ENCODE measurements at regions not wholly inside any gene's neighbourhood (a gene's known extent, or its start where the extent isn't known, plus 50 kb on each side); places are given as distances from the start of the nearest gene placed in this dataset.

DNA sequence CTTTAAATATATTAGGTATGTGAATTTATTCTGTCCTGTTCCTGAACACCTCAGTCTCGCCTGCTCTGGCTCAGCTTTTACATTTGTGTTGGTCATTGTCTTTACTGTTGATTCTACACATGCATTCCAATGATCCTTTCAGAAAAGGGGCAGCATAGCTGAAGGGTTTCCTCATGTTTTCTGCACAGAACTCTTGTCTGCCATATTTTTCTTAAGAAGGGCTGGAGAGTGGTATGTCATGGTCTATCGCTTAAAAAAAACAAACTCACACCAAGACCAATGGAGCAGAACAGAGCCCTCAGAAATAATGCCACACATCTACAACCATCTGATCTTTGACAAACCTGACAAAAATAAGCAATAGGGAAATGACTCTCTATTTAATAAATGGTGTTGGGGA lies 215.8 kb upstream of the HSFY2 start:
- Histone ChIP-seq H3K9me3 (ENCODE audit: control insufficient read depth in 2 of 3, low read length in 3 of 3) (no peaks in the 10 kb centered on the region), H3K4me1 (ENCODE audit: control insufficient read depth in 2 of 2, insufficient read depth in 2 of 2, low read length in 2 of 2) (no peaks in the 10 kb centered on the region), H3K27ac (ENCODE audit: low read depth, low read length) (no peak overlapping the region), H3K4me3 (ENCODE audit: low read length) (no peak overlapping the region), H3K27me3 (ENCODE audit: control insufficient read depth in 2 of 2, insufficient read depth in 2 of 2, low read length in 2 of 2) (no peaks in the 10 kb centered on the region), H3K36me3 (ENCODE audit: control insufficient read depth in 2 of 3, insufficient read depth in 3 of 3, low read length in 3 of 3) (no peaks in the 10 kb centered on the region)
- CTCF ChIA-PET = no interaction called here
- intact Hi-C loops (cut with micrococcal nuclease) = no loop called here
- POLR2A ChIA-PET = no interaction called here
- DNase-seq (no peak), ATAC-seq (no peak)
- no peaks in the 10 kb centered on the region for H3K27me3 Mint-ChIP-seq
- no peak overlapping the region for H3K4me3 Mint-ChIP-seq
- H3K4me1 Mint-ChIP-seq = peaks cover 0 to 2% (median 0%) of the 10 kb centered on the region in 7 donors
- no peaks in the 10 kb centered on the region for H3K9me3 Mint-ChIP-seq
- no peak overlapping the region for H3K27ac Mint-ChIP-seq
- H3K36me3 Mint-ChIP-seq = peaks cover 0 to 3% (median 0%) of the 10 kb centered on the region in 5 donors

DNA sequence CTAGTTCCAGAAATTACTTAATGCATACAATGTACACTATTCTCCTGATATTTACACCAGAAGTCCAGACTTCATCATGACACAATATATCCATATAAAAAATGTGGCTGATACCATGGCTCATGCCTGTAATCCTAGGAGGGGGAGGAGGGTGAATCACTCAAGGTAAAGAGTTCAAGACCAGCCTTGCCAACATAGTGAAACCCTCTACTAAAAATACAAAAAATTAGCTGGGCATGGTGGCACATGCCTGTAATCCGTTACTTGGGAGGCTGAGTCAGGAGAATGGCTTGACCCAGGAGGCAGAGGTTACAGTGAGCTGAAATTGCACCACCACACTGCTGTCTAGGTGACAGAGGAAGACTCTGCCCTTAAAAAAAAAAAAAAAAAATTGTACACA lies 192.5 kb upstream of the HSFY2 start:
- no peak overlapping the region for H3K4me3 ChIP-seq (ENCODE audit: low read length)
- Mint-ChIP-seq H3K36me3 (peaks cover 0 to 15% (median 0%) of the 10 kb centered on the region in 5 donors), H3K4me1 (no peaks in the 10 kb centered on the region), H3K27me3 (no peaks in the 10 kb centered on the region), H3K4me3 (no peak overlapping the region), H3K27ac (no peak overlapping the region), H3K9me3 (peaks cover 0 to 30% (median 0%) of the 10 kb centered on the region in 11 donors)
- no peak for ATAC-seq
- CTCF ChIA-PET = no interaction called here
- H3K36me3 ChIP-seq (ENCODE audit: control insufficient read depth in 2 of 3, insufficient read depth in 3 of 3, low read length in 3 of 3) = no peaks in the 10 kb centered on the region
- H3K4me1 ChIP-seq (ENCODE audit: control insufficient read depth in 2 of 2, insufficient read depth in 2 of 2, low read length in 2 of 2) = no peaks in the 10 kb centered on the region
- POLR2A ChIA-PET = no interaction called here
- no peaks in the 10 kb centered on the region for H3K9me3 ChIP-seq (ENCODE audit: control insufficient read depth in 2 of 3, low read length in 3 of 3)
- intact Hi-C loops (cut with micrococcal nuclease) = no loop called here
- no peak overlapping the region for H3K27ac ChIP-seq (ENCODE audit: low read depth, low read length)
- no peaks in the 10 kb centered on the region for H3K27me3 ChIP-seq (ENCODE audit: control insufficient read depth in 2 of 2, insufficient read depth in 2 of 2, low read length in 2 of 2)
- DNase-seq = no peak

DNA sequence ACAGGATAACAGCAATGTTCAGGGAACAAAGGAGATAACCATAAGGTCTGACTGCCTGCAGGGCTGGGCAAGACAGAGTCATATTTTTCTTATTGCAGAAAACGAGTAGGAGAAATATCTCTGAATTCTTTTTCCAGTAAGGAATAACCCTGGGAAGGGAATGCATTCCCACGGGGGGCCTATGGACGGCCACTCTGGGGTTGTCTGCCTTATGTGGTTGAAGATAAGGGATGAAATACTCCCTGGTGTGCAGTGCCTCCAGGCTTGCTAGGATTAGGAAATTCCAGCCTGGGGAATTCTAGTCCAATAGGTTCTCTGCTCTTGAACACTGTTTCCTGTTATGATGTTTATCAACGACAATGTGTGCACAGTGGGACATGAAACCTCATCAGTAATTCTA lies 185.3 kb upstream of the HSFY2 start:
- no peak overlapping the region for H3K4me3 Mint-ChIP-seq
- Histone ChIP-seq H3K4me3 (ENCODE audit: low read length) (no peak overlapping the region), H3K27ac (ENCODE audit: low read depth, low read length) (no peak overlapping the region), H3K27me3 (ENCODE audit: control insufficient read depth in 2 of 2, insufficient read depth in 2 of 2, low read length in 2 of 2) (no peaks in the 10 kb centered on the region), H3K9me3 (ENCODE audit: control insufficient read depth in 2 of 3, low read length in 3 of 3) (no peaks in the 10 kb centered on the region), H3K4me1 (ENCODE audit: control insufficient read depth in 2 of 2, insufficient read depth in 2 of 2, low read length in 2 of 2) (no peaks in the 10 kb centered on the region), H3K36me3 (ENCODE audit: control insufficient read depth in 2 of 3, insufficient read depth in 3 of 3, low read length in 3 of 3) (no peaks in the 10 kb centered on the region)
- no peak overlapping the region for H3K27ac Mint-ChIP-seq
- intact Hi-C loops (cut with micrococcal nuclease) = no loop called here
- no peaks in the 10 kb centered on the region for H3K27me3 Mint-ChIP-seq
- peaks cover 0 to 30% (median 0%) of the 10 kb centered on the region in 5 donors for H3K36me3 Mint-ChIP-seq
- H3K9me3 Mint-ChIP-seq = peaks cover 0 to 33% (median 4%) of the 10 kb centered on the region in 11 donors
- peaks cover 0 to 1% (median 0%) of the 10 kb centered on the region in 7 donors for H3K4me1 Mint-ChIP-seq
- ATAC-seq (no peak), DNase-seq (no peak)
- ChIA-PET CTCF (no interaction called here), POLR2A (no interaction called here)

DNA sequence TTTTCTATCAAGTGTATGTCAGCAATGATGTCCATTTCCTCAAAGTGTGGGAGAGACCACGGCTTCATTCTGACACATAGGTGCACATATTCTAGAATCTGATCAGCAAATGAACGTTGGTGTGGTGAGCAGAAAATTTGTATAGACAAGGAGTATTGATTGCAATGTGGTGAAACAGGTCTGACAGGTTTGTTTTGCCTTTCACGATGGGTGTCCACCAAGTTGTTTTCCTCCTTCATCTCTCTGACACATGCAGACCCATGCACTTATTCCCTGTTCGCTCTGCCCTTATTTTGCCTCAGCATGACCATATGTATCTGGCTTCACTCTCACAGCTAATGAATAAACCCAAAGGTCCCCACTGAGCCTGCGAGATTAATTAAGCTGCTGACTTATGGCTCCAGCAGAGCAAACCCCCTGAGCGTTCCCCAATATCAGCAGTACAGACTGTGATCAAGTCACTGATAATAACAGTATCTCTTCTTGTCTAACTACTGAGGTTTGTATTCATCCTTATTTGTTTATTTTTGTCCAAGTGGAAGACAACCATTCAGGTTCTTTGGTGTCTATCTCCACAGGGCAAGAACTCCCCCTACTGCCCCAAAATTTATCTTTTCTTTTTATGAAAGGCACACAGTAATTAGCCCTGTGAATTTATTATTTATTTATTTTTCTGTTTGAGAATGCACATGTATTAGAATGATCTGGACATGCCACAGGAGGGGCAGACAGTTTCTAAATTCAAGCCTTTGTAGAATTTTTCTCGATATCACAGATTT lies 178.3 kb upstream of the HSFY2 start:
- Mint-ChIP-seq H3K4me1 (peaks cover 0 to 1% (median 0%) of the 10 kb centered on the region in 7 donors), H3K9me3 (peaks cover 0 to 20% (median 4%) of the 10 kb centered on the region in 11 donors), H3K27ac (no peak overlapping the region), H3K27me3 (no peaks in the 10 kb centered on the region), H3K36me3 (peaks cover 0 to 17% (median 10%) of the 10 kb centered on the region in 5 donors), H3K4me3 (no peak overlapping the region)
- ATAC-seq (no peak), DNase-seq (no peak)
- H3K27ac ChIP-seq (ENCODE audit: low read depth, low read length) = no peak overlapping the region
- H3K27me3 ChIP-seq (ENCODE audit: control insufficient read depth in 2 of 2, insufficient read depth in 2 of 2, low read length in 2 of 2) = no peaks in the 10 kb centered on the region
- H3K4me1 ChIP-seq (ENCODE audit: control insufficient read depth in 2 of 2, insufficient read depth in 2 of 2, low read length in 2 of 2) = no peaks in the 10 kb centered on the region
- POLR2A ChIA-PET = no interaction called here
- CTCF ChIA-PET = no interaction called here
- H3K9me3 ChIP-seq (ENCODE audit: control insufficient read depth in 2 of 3, low read length in 3 of 3) = no peaks in the 10 kb centered on the region
- H3K4me3 ChIP-seq (ENCODE audit: low read length) = no peak overlapping the region
- no peaks in the 10 kb centered on the region for H3K36me3 ChIP-seq (ENCODE audit: control insufficient read depth in 2 of 3, insufficient read depth in 3 of 3, low read length in 3 of 3)
- intact Hi-C loops (cut with micrococcal nuclease) = no loop called here

DNA sequence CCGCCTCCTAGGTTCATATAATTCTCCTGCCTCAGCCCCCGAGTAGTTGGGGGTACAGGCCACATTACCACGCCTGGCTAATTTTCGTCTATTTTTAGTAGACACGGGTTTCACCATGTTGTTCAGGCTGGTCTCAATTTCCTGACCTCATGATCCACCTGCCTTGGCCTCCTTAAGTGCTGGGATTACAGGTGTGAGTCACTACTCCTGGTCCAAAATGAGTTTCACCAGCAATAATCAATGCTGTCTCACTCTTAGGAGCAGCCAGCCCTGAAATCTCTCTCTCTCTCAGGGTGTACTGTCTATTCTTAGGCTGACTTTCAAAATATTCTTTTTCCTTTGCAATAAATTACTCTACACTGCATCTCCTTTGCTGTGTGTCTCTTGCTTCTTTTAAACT lies 177.5 kb upstream of the HSFY2 start:
- no peak for DNase-seq
- peaks cover 0 to 24% (median 4%) of the 10 kb centered on the region in 11 donors for H3K9me3 Mint-ChIP-seq
- H3K27me3 ChIP-seq (ENCODE audit: control insufficient read depth in 2 of 2, insufficient read depth in 2 of 2, low read length in 2 of 2) = no peaks in the 10 kb centered on the region

DNA sequence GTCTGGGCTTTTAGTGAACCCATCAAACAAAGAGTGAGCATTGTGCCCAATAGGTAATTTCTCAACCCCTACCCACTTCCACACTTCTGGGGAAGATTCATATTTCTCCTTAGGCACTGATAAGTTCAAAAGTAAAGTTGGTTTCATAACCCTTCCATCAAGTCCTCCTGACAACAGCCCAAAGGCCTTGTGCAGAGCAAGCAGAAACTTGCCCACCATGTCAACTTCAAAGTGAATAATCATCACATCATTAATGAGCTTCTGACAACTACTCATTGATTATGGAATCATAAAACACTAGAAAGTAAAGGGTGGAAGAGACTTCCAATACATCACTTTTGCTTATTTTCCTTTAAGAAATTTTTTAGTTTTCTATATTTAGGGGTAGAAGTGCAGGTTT lies 163.3 kb upstream of the HSFY2 start:
- ATAC-seq = no peak
- no peak overlapping the region for H3K27ac ChIP-seq (ENCODE audit: low read depth, low read length)
- Mint-ChIP-seq H3K27me3 (no peaks in the 10 kb centered on the region), H3K9me3 (no peaks in the 10 kb centered on the region), H3K4me1 (peaks cover 0 to 19% (median 0%) of the 10 kb centered on the region in 7 donors), H3K4me3 (no peak overlapping the region), H3K27ac (no peak overlapping the region), H3K36me3 (peaks cover 0 to 4% (median 0%) of the 10 kb centered on the region in 5 donors)
- CTCF ChIA-PET = no interaction called here
- POLR2A ChIA-PET = no interaction called here
- H3K4me1 ChIP-seq (ENCODE audit: control insufficient read depth in 2 of 2, insufficient read depth in 2 of 2, low read length in 2 of 2) = no peaks in the 10 kb centered on the region
- H3K36me3 ChIP-seq (ENCODE audit: control insufficient read depth in 2 of 3, insufficient read depth in 3 of 3, low read length in 3 of 3) = no peaks in the 10 kb centered on the region
- intact Hi-C loops (cut with micrococcal nuclease) = no loop called here
- H3K27me3 ChIP-seq (ENCODE audit: control insufficient read depth in 2 of 2, insufficient read depth in 2 of 2, low read length in 2 of 2) = no peaks in the 10 kb centered on the region
- no peak for DNase-seq
- H3K9me3 ChIP-seq (ENCODE audit: control insufficient read depth in 2 of 3, low read length in 3 of 3) = no peaks in the 10 kb centered on the region
- no peak overlapping the region for H3K4me3 ChIP-seq (ENCODE audit: low read length)

More for the DNA sequence above, 177.5 kb upstream of the HSFY2 start:
- no peak overlapping the region for H3K4me3 Mint-ChIP-seq
- no peak for ATAC-seq
- Histone ChIP-seq H3K9me3 (ENCODE audit: control insufficient read depth in 2 of 3, low read length in 3 of 3) (no peaks in the 10 kb centered on the region), H3K27ac (ENCODE audit: low read depth, low read length) (no peak overlapping the region), H3K4me1 (ENCODE audit: control insufficient read depth in 2 of 2, insufficient read depth in 2 of 2, low read length in 2 of 2) (no peaks in the 10 kb centered on the region), H3K4me3 (ENCODE audit: low read length) (no peak overlapping the region), H3K36me3 (ENCODE audit: control insufficient read depth in 2 of 3, insufficient read depth in 3 of 3, low read length in 3 of 3) (no peaks in the 10 kb centered on the region)
- ChIA-PET CTCF (no interaction called here), POLR2A (no interaction called here)
- intact Hi-C loops (cut with micrococcal nuclease) = no loop called here
- H3K27ac Mint-ChIP-seq = no peak overlapping the region
- no peaks in the 10 kb centered on the region for H3K27me3 Mint-ChIP-seq
- peaks cover 0 to 20% (median 10%) of the 10 kb centered on the region in 5 donors for H3K36me3 Mint-ChIP-seq
- peaks cover 0 to 1% (median 0%) of the 10 kb centered on the region in 7 donors for H3K4me1 Mint-ChIP-seq

DNA sequence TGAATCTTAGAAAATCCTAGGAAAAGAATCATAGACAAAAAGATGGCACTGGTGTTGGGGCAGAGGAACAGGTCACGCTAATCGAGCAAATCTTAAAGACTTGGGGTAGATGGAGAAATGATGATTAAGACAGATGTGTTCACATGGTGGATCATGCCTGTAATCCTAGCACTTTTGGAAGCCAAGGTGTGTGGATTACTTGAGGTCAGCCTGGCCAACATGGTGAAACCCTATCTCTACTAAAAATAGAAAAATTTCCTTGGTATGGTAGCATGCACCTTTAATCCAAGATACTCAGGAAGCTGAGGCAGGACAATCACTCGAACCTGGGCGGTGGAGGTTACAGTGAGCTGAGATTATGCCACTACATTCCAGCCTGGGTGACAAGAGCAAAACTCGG lies 145.7 kb upstream of the HSFY2 start:
- Histone ChIP-seq H3K4me3 (ENCODE audit: low read length) (no peak overlapping the region), H3K27me3 (ENCODE audit: control insufficient read depth in 2 of 2, insufficient read depth in 2 of 2, low read length in 2 of 2) (no peaks in the 10 kb centered on the region), H3K4me1 (ENCODE audit: control insufficient read depth in 2 of 2, insufficient read depth in 2 of 2, low read length in 2 of 2) (no peaks in the 10 kb centered on the region), H3K27ac (ENCODE audit: low read depth, low read length) (no peak overlapping the region), H3K9me3 (ENCODE audit: control insufficient read depth in 2 of 3, low read length in 3 of 3) (no peaks in the 10 kb centered on the region), H3K36me3 (ENCODE audit: control insufficient read depth in 2 of 3, insufficient read depth in 3 of 3, low read length in 3 of 3) (no peaks in the 10 kb centered on the region)
- no peak for ATAC-seq
- DNase-seq = no peak
- no peak overlapping the region for H3K27ac Mint-ChIP-seq
- POLR2A ChIA-PET = no interaction called here
- no peak overlapping the region for H3K4me3 Mint-ChIP-seq
- intact Hi-C loops (cut with micrococcal nuclease) = no loop called here
- H3K36me3 Mint-ChIP-seq = peaks cover 0 to 9% (median 0%) of the 10 kb centered on the region in 5 donors
- H3K9me3 Mint-ChIP-seq = peaks cover 0 to 7% (median 0%) of the 10 kb centered on the region in 11 donors
- H3K4me1 Mint-ChIP-seq = peaks cover 0 to 3% (median 0%) of the 10 kb centered on the region in 7 donors
- no peaks in the 10 kb centered on the region for H3K27me3 Mint-ChIP-seq
- CTCF ChIA-PET = no interaction called here
